ENCODE measurements at regions not wholly inside any gene's neighbourhood (a gene's known extent, or its start where the extent isn't known, plus 50 kb on each side); places are given as distances from the start of the nearest gene placed in this dataset.

DNA sequence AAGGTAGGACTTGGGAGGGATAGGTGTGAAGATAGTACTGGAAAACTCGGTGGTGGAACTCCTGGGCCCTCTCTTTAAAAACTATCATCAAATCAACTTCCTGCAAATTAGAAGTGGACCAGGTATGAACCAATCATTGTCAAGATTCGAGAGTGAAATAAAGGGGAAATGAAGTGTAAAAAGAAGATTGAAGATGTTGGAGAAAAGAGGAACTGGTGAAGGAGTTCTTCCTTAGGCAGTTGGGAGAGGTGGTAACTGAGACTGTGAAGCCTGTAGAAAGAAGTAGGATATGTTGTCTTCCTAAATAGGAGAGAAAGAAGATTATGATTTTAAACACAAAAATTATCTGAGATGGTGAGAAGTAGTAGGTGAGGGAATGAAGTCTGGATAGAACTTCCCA is 212.2 kb downstream of the PPP1R2C start:
- Histone ChIP-seq H3K4me1 (no peaks in the 10 kb centered on the region), H3K4me3 (no peak overlapping the region), H3K9me3 (no peaks in the 10 kb centered on the region), H3K36me3 (no peaks in the 10 kb centered on the region), H3K27ac (no peak overlapping the region), H3K27me3 (no peaks in the 10 kb centered on the region)
- intact Hi-C loops (cut with DNase I) = no loop called here
- TF ChIP-seq, protein P1, sequence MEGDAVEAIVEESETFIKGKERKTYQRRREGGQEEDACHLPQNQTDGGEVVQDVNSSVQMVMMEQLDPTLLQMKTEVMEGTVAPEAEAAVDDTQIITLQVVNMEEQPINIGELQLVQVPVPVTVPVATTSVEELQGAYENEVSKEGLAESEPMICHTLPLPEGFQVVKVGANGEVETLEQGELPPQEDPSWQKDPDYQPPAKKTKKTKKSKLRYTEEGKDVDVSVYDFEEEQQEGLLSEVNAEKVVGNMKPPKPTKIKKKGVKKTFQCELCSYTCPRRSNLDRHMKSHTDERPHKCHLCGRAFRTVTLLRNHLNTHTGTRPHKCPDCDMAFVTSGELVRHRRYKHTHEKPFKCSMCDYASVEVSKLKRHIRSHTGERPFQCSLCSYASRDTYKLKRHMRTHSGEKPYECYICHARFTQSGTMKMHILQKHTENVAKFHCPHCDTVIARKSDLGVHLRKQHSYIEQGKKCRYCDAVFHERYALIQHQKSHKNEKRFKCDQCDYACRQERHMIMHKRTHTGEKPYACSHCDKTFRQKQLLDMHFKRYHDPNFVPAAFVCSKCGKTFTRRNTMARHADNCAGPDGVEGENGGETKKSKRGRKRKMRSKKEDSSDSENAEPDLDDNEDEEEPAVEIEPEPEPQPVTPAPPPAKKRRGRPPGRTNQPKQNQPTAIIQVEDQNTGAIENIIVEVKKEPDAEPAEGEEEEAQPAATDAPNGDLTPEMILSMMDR (IDR thresholded peaks at IDR 0.05) = no peak
- TF ChIP-seq POLR2A (IDR thresholded peaks at IDR 0.05) (no peak), POLR2AphosphoS5 (IDR thresholded peaks at IDR 0.05; ENCODE audit: insufficient read depth in 1 of 2, low read depth in 1 of 2) (no peak)
- DNase-seq (ENCODE audit: extremely low spot score in 2 of 2) = no peak

GRCh38 chrX:42546800-42547199 is 231.2 kb downstream of the PPP1R2C start:
- Histone ChIP-seq H3K9me3 (no peaks in the 10 kb centered on the region), H3K4me3 (no peak overlapping the region), H3K4me1 (no peaks in the 10 kb centered on the region), H3K36me3 (no peaks in the 10 kb centered on the region), H3K27ac (no peak overlapping the region), H3K27me3 (no peaks in the 10 kb centered on the region)
- intact Hi-C loops (cut with DNase I) = no loop called here
- TF ChIP-seq POLR2A (IDR thresholded peaks at IDR 0.05) (no peak), POLR2AphosphoS5 (IDR thresholded peaks at IDR 0.05; ENCODE audit: insufficient read depth in 1 of 2, low read depth in 1 of 2) (no peak)
- TF ChIP-seq, protein P1 (IDR thresholded peaks at IDR 0.05) = no peak
- DNase-seq (ENCODE audit: extremely low spot score in 2 of 2) = no peak

- H3K4me3 ChIP-seq = no peak overlapping the region
- H3K27ac ChIP-seq = no peak overlapping the region
- H3K9me3 ChIP-seq = no peaks in the 10 kb centered on the region
- no peaks in the 10 kb centered on the region for H3K4me1 ChIP-seq
- no peak for TF ChIP-seq POLR2A (IDR thresholded peaks at IDR 0.05)
- H3K36me3 ChIP-seq = no peaks in the 10 kb centered on the region
- intact Hi-C loops (cut with DNase I) = no loop called here
- DNase-seq (ENCODE audit: extremely low spot score in 2 of 2) = no peak
- no peaks in the 10 kb centered on the region for H3K27me3 ChIP-seq
Observed at GRCh38 chrX:42544883-42545282, 233.1 kb downstream of the PPP1R2C start.

- no peaks in the 10 kb centered on the region for H3K27me3 ChIP-seq
- intact Hi-C loops (cut with DNase I) = no loop called here
- no peak for DNase-seq (ENCODE audit: extremely low spot score in 2 of 2)
- H3K9me3 ChIP-seq = no peaks in the 10 kb centered on the region
- no peak for TF ChIP-seq POLR2AphosphoS5 (IDR thresholded peaks at IDR 0.05; ENCODE audit: insufficient read depth in 1 of 2, low read depth in 1 of 2)
- TF ChIP-seq POLR2A (IDR thresholded peaks at IDR 0.05) = no peak
- TF ChIP-seq, protein P1 (IDR thresholded peaks at IDR 0.05) = no peak
- no peaks in the 10 kb centered on the region for H3K36me3 ChIP-seq
- H3K4me3 ChIP-seq = no peak overlapping the region
- H3K4me1 ChIP-seq = no peaks in the 10 kb centered on the region
- no peak overlapping the region for H3K27ac ChIP-seq
Observed at GRCh38 chrX:42541554-42541953, 236.4 kb downstream of the PPP1R2C start.

GRCh38 chrX:42540146-42540545 is 237.8 kb downstream of the PPP1R2C start:
- TF ChIP-seq POLR2A (IDR thresholded peaks at IDR 0.05) (no peak), POLR2AphosphoS5 (IDR thresholded peaks at IDR 0.05; ENCODE audit: insufficient read depth in 1 of 2, low read depth in 1 of 2) (no peak)
- TF ChIP-seq, protein P1 (IDR thresholded peaks at IDR 0.05) = no peak
- Histone ChIP-seq H3K4me1 (no peaks in the 10 kb centered on the region), H3K4me3 (no peak overlapping the region), H3K36me3 (no peaks in the 10 kb centered on the region), H3K27me3 (no peaks in the 10 kb centered on the region), H3K9me3 (no peaks in the 10 kb centered on the region), H3K27ac (no peak overlapping the region)
- intact Hi-C loops (cut with DNase I) = no loop called here
- no peak for DNase-seq (ENCODE audit: extremely low spot score in 2 of 2)

GRCh38 chrX:42538405-42538804 is 239.6 kb downstream of the PPP1R2C start:
- intact Hi-C loops (cut with DNase I) = no loop called here
- no peaks in the 10 kb centered on the region for H3K4me1 ChIP-seq
- no peaks in the 10 kb centered on the region for H3K9me3 ChIP-seq
- H3K27ac ChIP-seq = no peak overlapping the region
- no peak overlapping the region for H3K4me3 ChIP-seq
- no peaks in the 10 kb centered on the region for H3K36me3 ChIP-seq
- DNase-seq (ENCODE audit: extremely low spot score in 2 of 2) = no peak
- no peaks in the 10 kb centered on the region for H3K27me3 ChIP-seq
- TF ChIP-seq POLR2AphosphoS5 (IDR thresholded peaks at IDR 0.05; ENCODE audit: insufficient read depth in 1 of 2, low read depth in 1 of 2) = no peak
- no peak for TF ChIP-seq POLR2A (IDR thresholded peaks at IDR 0.05)
- TF ChIP-seq, protein P1 (IDR thresholded peaks at IDR 0.05) = no peak

All from vagina (tissue), 2 donors.